ENCODE measurements at regions not wholly inside any gene's neighbourhood (a gene's known extent, or its start where the extent isn't known, plus 50 kb on each side); places are given as distances from the start of the nearest gene placed in this dataset.

DNA sequence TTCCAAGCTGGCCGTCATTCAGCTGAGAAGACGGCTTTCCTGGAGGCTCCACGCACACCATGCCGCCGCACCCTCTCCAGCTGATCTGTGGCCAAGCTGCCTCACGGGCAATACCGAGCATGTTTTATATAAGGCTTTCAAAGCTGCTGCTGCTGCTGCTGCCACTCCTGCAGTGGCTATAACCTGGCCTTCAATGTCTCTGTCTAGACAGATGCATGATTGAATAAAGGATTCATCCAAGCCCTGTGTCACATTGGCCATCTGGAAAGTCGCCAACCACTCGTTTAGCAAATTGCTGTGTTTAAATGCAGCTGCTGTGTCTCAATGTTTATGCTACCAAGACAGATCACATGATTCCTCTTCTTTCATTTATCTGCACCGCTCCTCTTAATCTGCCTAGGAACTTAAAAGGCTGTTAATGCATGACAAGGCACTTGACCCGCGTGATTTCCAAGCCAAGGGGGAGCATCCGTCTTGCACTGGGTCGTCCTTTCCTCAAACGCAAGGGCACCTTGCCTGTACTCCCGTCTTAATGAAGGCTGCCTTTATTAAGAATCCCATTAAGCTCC, 114.3 kb downstream of the TEX26 start:
- peak; percentile 72 for DNase-seq
- H3K27ac ChIP-seq (ENCODE audit: low read depth in 2 of 2, low read length in 1 of 2): peak overlapping the region; percentile 95 to 97; a peak in 3 of 4 replicates
- no peak for TF ChIP-seq GABPA (IDR thresholded peaks at IDR 0.05; ENCODE audit: low read depth)
- TF ChIP-seq, protein P1, sequence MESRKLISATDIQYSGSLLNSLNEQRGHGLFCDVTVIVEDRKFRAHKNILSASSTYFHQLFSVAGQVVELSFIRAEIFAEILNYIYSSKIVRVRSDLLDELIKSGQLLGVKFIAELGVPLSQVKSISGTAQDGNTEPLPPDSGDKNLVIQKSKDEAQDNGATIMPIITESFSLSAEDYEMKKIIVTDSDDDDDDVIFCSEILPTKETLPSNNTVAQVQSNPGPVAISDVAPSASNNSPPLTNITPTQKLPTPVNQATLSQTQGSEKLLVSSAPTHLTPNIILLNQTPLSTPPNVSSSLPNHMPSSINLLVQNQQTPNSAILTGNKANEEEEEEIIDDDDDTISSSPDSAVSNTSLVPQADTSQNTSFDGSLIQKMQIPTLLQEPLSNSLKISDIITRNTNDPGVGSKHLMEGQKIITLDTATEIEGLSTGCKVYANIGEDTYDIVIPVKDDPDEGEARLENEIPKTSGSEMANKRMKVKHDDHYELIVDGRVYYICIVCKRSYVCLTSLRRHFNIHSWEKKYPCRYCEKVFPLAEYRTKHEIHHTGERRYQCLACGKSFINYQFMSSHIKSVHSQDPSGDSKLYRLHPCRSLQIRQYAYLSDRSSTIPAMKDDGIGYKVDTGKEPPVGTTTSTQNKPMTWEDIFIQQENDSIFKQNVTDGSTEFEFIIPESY (IDR thresholded peaks at IDR 0.05; ENCODE audit: borderline replicate concordance, low read depth): no peak
- no peak for TF ChIP-seq RXRA (IDR thresholded peaks at IDR 0.05; ENCODE audit: borderline replicate concordance, low read depth)
- TF ChIP-seq FOXM1 (IDR thresholded peaks at IDR 0.05; ENCODE audit: low read depth): no peak
- TF ChIP-seq, protein P2, sequence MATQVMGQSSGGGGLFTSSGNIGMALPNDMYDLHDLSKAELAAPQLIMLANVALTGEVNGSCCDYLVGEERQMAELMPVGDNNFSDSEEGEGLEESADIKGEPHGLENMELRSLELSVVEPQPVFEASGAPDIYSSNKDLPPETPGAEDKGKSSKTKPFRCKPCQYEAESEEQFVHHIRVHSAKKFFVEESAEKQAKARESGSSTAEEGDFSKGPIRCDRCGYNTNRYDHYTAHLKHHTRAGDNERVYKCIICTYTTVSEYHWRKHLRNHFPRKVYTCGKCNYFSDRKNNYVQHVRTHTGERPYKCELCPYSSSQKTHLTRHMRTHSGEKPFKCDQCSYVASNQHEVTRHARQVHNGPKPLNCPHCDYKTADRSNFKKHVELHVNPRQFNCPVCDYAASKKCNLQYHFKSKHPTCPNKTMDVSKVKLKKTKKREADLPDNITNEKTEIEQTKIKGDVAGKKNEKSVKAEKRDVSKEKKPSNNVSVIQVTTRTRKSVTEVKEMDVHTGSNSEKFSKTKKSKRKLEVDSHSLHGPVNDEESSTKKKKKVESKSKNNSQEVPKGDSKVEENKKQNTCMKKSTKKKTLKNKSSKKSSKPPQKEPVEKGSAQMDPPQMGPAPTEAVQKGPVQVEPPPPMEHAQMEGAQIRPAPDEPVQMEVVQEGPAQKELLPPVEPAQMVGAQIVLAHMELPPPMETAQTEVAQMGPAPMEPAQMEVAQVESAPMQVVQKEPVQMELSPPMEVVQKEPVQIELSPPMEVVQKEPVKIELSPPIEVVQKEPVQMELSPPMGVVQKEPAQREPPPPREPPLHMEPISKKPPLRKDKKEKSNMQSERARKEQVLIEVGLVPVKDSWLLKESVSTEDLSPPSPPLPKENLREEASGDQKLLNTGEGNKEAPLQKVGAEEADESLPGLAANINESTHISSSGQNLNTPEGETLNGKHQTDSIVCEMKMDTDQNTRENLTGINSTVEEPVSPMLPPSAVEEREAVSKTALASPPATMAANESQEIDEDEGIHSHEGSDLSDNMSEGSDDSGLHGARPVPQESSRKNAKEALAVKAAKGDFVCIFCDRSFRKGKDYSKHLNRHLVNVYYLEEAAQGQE (IDR thresholded peaks at IDR 0.05; ENCODE audit: low read depth, low read length): no peak
- TF ChIP-seq SIN3A (IDR thresholded peaks at IDR 0.05; ENCODE audit: borderline replicate concordance, low read depth, low read length): no peak
- peak in 1 of 2 experiments; percentile 80; a peak in 2 of 4 replicates for TF ChIP-seq EP300 (IDR thresholded peaks at IDR 0.05; ENCODE audit: borderline replicate concordance in 1 of 2, low read depth in 1 of 2, low read length in 1 of 2)
- TF ChIP-seq, protein P3, sequence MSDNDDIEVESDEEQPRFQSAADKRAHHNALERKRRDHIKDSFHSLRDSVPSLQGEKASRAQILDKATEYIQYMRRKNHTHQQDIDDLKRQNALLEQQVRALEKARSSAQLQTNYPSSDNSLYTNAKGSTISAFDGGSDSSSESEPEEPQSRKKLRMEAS (IDR thresholded peaks at IDR 0.05; ENCODE audit: low read depth): no peak
- TF ChIP-seq, protein P4, sequence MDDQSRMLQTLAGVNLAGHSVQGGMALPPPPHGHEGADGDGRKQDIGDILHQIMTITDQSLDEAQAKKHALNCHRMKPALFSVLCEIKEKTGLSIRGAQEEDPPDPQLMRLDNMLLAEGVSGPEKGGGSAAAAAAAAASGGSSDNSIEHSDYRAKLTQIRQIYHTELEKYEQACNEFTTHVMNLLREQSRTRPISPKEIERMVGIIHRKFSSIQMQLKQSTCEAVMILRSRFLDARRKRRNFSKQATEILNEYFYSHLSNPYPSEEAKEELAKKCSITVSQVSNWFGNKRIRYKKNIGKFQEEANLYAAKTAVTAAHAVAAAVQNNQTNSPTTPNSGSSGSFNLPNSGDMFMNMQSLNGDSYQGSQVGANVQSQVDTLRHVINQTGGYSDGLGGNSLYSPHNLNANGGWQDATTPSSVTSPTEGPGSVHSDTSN (IDR thresholded peaks at IDR 0.05): no peak
- TF ChIP-seq FOXJ3 (CRISPR knock-in tag; IDR thresholded peaks at IDR 0.05): no peak; the same call in 1 of the 2 replicates
- 0 out of 2 replicates have a peak, but pooled peaks have one; percentile 36 for TF ChIP-seq RCOR1 (IDR thresholded peaks at IDR 0.05; ENCODE audit: low read length)
- no peak for TF ChIP-seq YY1 (IDR thresholded peaks at IDR 0.05; ENCODE audit: low read depth)
- no peak for TF ChIP-seq CHD2 (IDR thresholded peaks at IDR 0.05; ENCODE audit: low read length, partially characterized antibody)
- no peak for TF ChIP-seq NFIC (IDR thresholded peaks at IDR 0.05; ENCODE audit: borderline replicate concordance)
- TF ChIP-seq RFX5 (IDR thresholded peaks at IDR 0.05; ENCODE audit: low read length): 0 out of 2 replicates have a peak, but pooled peaks have one; percentile 55
- no peak for TF ChIP-seq JUND (IDR thresholded peaks at IDR 0.05)
- TF ChIP-seq EZH2phosphoT487 (IDR thresholded peaks at IDR 0.05; ENCODE audit: borderline replicate concordance, low read depth): no peak
- TF ChIP-seq MEF2A (IDR thresholded peaks at IDR 0.05; ENCODE audit: borderline replicate concordance, low read depth): no peak
- TF ChIP-seq, protein P5, sequence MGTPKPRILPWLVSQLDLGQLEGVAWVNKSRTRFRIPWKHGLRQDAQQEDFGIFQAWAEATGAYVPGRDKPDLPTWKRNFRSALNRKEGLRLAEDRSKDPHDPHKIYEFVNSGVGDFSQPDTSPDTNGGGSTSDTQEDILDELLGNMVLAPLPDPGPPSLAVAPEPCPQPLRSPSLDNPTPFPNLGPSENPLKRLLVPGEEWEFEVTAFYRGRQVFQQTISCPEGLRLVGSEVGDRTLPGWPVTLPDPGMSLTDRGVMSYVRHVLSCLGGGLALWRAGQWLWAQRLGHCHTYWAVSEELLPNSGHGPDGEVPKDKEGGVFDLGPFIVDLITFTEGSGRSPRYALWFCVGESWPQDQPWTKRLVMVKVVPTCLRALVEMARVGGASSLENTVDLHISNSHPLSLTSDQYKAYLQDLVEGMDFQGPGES (IDR thresholded peaks at IDR 0.05; ENCODE audit: low read depth, low read length): no peak
- TF ChIP-seq SMC3 (IDR thresholded peaks at IDR 0.05; ENCODE audit: low read depth, low read length): no peak
- TF ChIP-seq RAD21 (IDR thresholded peaks at IDR 0.05; ENCODE audit: low read length): peak; percentile 23; the same call in 1 of the 2 replicates
- no peak for TF ChIP-seq TEAD4 (IDR thresholded peaks at IDR 0.05; ENCODE audit: borderline replicate concordance, insufficient read depth)
- TF ChIP-seq, protein P6, sequence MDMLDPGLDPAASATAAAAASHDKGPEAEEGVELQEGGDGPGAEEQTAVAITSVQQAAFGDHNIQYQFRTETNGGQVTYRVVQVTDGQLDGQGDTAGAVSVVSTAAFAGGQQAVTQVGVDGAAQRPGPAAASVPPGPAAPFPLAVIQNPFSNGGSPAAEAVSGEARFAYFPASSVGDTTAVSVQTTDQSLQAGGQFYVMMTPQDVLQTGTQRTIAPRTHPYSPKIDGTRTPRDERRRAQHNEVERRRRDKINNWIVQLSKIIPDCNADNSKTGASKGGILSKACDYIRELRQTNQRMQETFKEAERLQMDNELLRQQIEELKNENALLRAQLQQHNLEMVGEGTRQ (IDR thresholded peaks at IDR 0.05; ENCODE audit: borderline replicate concordance, low read depth, low read length): no peak

More for the DNA sequence above, 114.3 kb downstream of the TEX26 start:
- POLR2A ChIA-PET: interaction anchor here (0.6 to 1.6 kb wide), 5 partner anchors 49 to 401 kb away, joined by 3 to 6 read pairs (median 3); no protein-coding TSS in a partner anchor
- Histone ChIP-seq H3K9ac (no peak overlapping the region), H3K4me2 (no peak overlapping the region), H3F3A (replicated peaks; ENCODE audit: insufficient read depth) (peaks cover 31% of the 10 kb centered on the region), H3K4me3 (ENCODE audit: low read depth in 2 of 2, low read length in 1 of 2) (no peak overlapping the region; a peak in 1 of 4 replicates), H3K36me3 (replicated peaks in 1 of 2; ENCODE audit: control insufficient read depth in 1 of 2, insufficient read depth in 2 of 2, low read length in 1 of 2) (no peaks in the 10 kb centered on the region), H3K79me2 (ENCODE audit: insufficient read depth) (no peaks in the 10 kb centered on the region), H3K4me1 (ENCODE audit: control insufficient read depth in 1 of 2, insufficient read depth in 2 of 2, low read depth in 1 of 2, low read length in 1 of 2) (peaks cover 28 to 35% of the 10 kb centered on the region in 2 experiments), H4K20me1 (ENCODE audit: insufficient read depth) (no peaks in the 10 kb centered on the region), H3K9me3 (no peaks in the 10 kb centered on the region), H2AFZ (ENCODE audit: low read depth) (peak overlapping the region; percentile 75; the same call in 1 of the 2 replicates), H3K9me2 (no peaks in the 10 kb centered on the region), H3K27me3 (ENCODE audit: insufficient read depth) (no peaks in the 10 kb centered on the region)
- CTCF ChIA-PET: interaction anchor here (0.6 to 2.5 kb wide), 15 partner anchors 9 to 934 kb away, joined by 3 to 10 read pairs (median 4); no protein-coding TSS in a partner anchor
- 51% methylated on average over 15 of the region's 16 CpGs for WGBS (ENCODE audit: low lambda C conversion rate)
